Suprapubic skin (tissue), 4 donors: ENCODE measurements at regions not wholly inside any gene's neighbourhood (a gene's known extent, or its start where the extent isn't known, plus 50 kb on each side); places are given as distances from the start of the nearest gene placed in this dataset.

Experiments
- EP300 ChIP-seq: sonication (generic); formaldehyde crosslinking; IDR thresholded peaks from one replicate; pipeline ENCODE4 v1.6.1; 2017; ENCODE audit warnings: antibody characterized with exemption
- POLR2A ChIP-seq, 2 donors: fragments of 450-650 bp; IDR thresholded peaks; one replicate each; pipeline ENCODE4 v1.6.1; 2017; ENCODE audit warnings: antibody characterized with exemption in 2 of 2, mild to moderate bottlenecking in 2 of 2, moderate library complexity in 2 of 2
- POLR2AphosphoS5 ChIP-seq, 3 donors: sonication (generic); formaldehyde crosslinking; IDR thresholded peaks; one replicate each; pipeline ENCODE4 v1.6.1; 2017; ENCODE audit warnings: antibody characterized with exemption in 3 of 3
- TF ChIP-seq, protein P1 (sequence below), 2 donors: fragments of 200-600 bp in 1 of 2; fragments of 450-650 bp in 1 of 2; sonication (generic) in 1 of 2; IDR thresholded peaks; one replicate each; pipeline ENCODE4 v1.5.1; 2016 to 2019; ENCODE audit warnings: antibody characterized with exemption in 2 of 2, mild to moderate bottlenecking in 1 of 2, moderate library complexity in 1 of 2

DNA sequence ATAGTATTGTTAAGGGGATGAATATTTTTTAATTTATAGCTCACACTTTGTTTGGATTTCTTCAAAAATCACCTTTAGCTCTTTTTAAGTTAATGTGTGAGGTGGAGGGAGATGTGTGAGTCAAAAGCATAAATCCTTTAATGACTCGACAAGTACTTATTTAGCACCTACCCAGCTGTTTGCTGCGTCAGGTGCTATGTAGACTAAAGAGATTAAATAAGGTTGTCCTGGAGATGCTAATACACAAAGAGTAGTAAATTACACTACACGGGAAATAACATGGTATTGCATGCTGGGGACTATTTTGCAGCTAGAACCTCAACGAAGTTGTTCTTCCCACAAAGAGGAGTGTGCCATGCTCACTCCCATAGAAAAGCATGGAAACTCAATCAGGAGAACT, 583.3 kb upstream of the TENM4 start:
- TF ChIP-seq, protein P1, sequence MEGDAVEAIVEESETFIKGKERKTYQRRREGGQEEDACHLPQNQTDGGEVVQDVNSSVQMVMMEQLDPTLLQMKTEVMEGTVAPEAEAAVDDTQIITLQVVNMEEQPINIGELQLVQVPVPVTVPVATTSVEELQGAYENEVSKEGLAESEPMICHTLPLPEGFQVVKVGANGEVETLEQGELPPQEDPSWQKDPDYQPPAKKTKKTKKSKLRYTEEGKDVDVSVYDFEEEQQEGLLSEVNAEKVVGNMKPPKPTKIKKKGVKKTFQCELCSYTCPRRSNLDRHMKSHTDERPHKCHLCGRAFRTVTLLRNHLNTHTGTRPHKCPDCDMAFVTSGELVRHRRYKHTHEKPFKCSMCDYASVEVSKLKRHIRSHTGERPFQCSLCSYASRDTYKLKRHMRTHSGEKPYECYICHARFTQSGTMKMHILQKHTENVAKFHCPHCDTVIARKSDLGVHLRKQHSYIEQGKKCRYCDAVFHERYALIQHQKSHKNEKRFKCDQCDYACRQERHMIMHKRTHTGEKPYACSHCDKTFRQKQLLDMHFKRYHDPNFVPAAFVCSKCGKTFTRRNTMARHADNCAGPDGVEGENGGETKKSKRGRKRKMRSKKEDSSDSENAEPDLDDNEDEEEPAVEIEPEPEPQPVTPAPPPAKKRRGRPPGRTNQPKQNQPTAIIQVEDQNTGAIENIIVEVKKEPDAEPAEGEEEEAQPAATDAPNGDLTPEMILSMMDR (IDR thresholded peaks at IDR 0.05), result no peak
- no peak for TF ChIP-seq POLR2A (IDR thresholded peaks at IDR 0.05)
- no peak for TF ChIP-seq POLR2AphosphoS5 (IDR thresholded peaks at IDR 0.05)
- no peak for TF ChIP-seq EP300
